ENCODE measurements at regions not wholly inside any gene's neighbourhood (a gene's known extent, or its start where the extent isn't known, plus 50 kb on each side); places are given as distances from the start of the nearest gene placed in this dataset.

DNA sequence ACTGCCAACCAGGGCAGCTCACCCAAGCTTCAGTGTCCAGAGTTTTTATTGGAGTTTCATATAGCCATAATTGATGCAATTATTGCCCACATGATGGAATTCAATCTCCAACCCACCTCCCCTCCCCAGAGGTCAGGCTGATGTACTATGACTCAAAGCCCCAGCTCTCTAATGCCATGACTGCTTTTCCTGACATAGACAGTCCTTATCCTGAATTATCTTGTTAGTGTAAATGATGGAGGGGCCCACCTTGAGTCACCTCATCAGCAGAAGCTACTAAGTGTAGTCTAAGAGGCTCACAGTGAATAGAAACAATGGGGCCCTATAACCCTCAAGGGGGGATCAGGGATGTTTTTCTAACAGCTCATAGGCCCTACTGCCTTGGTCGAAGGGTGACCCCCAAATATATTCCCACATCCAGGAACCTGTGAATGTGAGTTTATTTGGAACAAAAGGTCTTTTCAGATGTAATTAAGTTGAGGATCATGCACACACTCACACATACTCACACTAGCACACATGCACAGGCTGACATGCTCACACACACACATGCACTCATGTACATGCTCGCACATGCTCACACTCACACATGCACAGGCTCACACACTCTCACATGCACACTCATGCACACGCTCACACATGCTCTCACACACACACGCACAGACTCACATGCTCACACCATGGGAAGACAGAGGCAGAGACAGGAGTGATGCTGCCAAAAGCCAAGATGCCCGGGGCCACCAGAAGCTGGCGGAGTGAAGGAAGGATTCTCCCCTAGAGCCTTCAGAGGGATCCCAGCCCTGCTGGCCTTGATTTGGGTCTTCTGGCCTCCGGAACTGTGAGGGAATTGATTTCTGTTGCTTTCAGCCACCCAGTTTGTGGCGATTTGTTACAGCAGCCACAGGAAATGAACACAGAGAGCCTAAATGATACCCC, 131.2 kb upstream of the SMAD3 start:
- DNase-seq, result no peak

GRCh38 chr15:66934868-66935520, 130.4 kb upstream of the SMAD3 start:
- DNase-seq, result no peak

DNA sequence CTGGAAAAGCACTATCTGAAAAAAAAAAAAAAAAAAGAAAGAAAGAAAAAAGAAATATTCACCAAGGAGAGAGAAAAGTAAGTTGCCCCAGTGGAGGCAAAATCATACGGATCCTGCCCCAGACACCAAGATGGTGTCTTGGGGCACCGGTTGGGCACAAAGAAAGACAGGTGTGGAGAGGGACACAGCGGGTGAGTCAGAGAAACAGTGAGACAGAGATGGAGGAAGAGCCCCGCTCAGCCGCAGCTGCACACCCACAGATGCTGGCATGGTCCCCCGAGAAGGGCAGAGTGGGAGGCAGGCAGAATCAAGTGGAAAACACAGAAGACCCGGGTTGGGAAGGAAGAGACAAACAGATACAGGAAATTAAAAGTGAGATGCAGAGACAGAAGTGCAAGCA, 129.7 kb upstream of the SMAD3 start:
- no peak for DNase-seq

GRCh38 chr15:66936109-66936860, 129.1 kb upstream of the SMAD3 start:
- no peak for DNase-seq

- no peak for DNase-seq
These were observed 128.4 kb upstream of the SMAD3 start for GRCh38 chr15:66936861-66937582.

GRCh38 chr15:66937588-66937987, 127.8 kb upstream of the SMAD3 start:
- no peak for DNase-seq

GRCh38 chr15:66938114-66938830, 127.1 kb upstream of the SMAD3 start:
- no peak for DNase-seq

DNA sequence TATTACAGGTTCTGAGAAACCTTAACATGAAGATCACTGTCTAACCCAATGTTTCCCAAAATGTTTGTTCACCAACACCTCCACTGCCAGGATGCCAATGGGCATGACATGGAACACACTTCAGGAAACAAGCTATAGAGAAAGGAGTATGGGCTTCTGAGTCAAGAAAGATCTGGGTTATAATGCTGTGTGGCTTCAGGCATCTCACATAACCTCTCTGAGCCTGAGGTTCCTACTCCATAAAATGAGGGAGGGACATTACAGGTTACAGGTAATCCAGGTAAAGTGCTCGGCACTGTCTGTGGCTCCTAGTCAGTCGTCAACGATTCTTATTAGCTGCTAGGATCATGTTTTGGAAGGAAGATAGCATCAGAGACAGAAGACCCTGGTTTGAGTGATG, 126.4 kb upstream of the SMAD3 start:
- DNase-seq, result no peak

- no peak for DNase-seq
These were observed 125.9 kb upstream of the SMAD3 start for GRCh38 chr15:66939451-66940023.

DNA sequence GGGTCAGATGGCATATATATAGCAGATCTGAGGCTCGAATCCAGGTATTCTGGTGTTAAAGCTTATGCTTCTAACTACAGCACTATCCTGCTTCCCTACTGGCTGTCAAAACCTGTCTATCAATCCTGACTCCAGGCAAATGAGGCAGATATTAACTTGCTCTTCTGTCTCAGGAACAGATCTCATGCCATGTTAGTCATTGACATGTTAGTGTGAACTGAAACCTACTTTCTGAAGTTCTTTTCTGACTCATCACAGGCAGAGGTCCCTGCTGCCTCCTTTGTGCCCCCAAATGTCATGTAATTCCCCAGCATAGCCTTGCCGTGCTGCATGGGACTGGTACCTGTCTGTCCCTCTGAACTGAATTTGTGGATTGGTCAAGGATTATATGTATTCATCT, 125.0 kb upstream of the SMAD3 start:
- DNase-seq, result no peak

DNA sequence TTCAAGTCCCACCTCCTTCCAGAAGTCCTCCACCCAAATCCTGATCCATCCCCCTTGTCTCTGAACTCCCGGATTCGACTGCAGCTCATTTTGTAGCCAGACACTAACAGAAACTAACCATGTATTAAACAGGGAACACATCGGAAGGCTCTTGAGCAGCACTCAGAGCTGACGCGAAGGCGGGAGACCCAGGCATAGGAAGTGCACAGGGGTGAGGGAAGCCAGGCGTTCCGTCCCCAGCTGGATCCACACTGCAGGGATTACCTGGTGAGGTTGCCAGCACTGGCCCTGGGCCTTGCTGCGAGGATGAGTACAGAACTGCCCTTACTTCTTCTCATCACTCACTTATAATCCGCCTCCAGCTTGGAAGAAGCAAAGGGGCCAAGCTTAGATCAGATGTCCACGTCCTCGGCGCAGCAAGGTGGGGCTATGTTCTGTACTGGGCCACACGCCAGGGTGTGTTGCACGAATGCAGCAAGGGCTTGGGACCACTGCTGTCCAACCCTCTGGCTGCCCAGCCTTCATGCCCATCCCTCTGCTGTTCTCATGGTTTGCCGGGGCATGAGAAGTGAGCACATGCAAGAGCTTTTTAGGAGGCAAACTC, 124.2 kb upstream of the SMAD3 start:
- no peak for DNase-seq

DNA sequence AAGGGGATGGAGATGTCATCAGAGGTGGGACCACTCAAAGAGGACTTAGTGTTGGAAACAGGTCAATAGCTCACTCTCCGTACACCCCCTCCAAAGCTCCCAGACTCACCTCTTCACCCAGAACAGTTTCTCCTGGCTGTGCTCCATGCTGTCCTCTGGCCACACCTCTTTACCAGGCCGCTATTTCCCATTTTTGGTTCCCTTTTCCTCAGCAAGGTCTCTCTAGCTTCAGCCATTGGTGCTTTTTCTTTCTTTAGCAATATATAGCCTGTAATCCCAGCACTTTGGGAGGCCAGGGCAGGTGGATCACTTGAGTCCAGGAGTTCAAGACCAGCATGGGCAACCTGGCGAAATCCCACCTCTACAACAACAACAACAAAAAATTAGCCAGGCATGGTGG, 123.6 kb upstream of the SMAD3 start:
- no peak for DNase-seq

GRCh38 chr15:66942649-66943390, 122.6 kb upstream of the SMAD3 start:
- no peak for DNase-seq

DNA sequence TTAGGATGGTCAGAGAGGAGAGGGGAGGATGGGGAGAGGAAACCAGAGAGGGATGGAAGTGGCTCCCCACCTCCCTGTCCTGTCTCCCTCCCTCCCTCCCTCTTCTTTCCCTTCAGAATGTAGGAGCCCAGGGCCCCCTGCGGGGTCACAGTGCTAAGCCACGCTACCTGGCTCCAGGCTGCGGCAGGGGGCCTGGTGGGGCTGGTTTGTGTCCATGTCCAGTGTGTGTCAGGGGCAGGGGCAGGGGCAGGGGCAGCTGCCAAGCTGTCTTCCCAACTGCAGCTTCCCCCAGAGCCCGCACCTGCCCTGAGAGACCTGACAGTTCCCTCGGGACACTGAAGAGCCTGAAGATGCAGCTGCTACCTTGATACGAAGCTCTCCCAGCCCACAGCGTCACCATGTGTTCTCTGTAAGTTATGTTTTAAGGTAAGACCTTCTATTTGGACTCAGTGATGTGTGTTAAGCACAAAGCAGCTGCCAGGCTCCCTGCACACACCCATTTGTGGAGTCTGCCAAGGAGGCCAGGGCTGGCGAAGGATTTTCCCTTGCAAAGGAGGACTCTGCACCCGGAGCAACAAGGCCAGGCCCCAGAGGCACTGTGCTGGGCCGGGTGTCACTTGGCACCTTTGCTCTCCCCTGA, 121.8 kb upstream of the SMAD3 start:
- DNase-seq, result no peak

GRCh38 chr15:66944121-66944520, 121.3 kb upstream of the SMAD3 start:
- no peak for DNase-seq

- no peak for DNase-seq
These were observed 120.1 kb upstream of the SMAD3 start for GRCh38 chr15:66945286-66945685.

DNA sequence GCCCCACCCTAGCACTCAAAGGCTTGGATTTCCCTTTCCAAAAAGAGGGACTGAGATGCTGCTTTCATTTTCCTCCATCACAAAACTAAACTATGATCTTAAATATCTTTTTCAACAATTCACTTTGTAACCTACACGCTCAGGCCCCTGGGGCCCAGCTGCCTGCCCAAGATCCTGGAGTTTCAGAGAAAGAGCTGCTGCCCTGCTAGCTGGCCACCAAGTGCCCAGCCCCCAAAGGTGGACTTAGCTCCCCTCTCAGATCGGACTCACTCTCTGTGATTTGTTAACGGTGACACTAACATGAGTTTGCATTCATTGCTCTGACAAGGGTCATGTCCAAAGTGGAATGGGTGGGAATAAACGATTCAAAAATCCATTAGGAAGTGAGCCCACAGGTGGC, 119.6 kb upstream of the SMAD3 start:
- no peak for DNase-seq

DNA sequence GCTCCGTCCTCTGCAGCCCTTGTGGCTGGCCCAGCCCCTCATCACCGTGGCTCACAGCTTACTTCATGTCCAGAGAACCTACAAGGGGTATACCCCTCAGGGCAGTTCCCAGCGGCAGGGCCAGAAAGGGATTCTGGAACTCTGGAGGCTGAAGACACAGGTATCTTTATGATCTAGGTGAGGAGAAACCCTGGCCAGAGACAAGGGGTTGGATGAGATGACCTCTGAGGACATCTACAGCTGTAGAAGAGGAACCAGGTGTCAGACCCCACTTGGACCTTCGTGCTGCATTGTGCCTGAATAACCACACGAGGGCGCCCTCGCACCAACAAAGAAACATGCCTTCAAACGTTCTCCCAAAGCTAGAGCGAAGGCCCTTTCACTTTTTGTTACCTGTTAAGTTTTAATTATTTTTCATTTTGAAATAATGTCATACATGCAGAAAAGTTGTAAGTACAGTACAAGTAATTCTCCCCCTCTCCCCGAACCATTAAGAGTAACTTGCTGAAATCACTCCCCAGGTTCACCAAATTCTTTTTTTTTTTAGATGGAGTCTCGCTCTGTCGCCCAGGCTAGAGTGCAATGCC, 118.7 kb upstream of the SMAD3 start:
- DNase-seq, result peak; percentile 77

- no peak for DNase-seq
These were observed 117.9 kb upstream of the SMAD3 start for GRCh38 chr15:66947471-66947870.

GRCh38 chr15:66948294-66948693, 117.1 kb upstream of the SMAD3 start:
- no peak for DNase-seq
